Left ventricle myocardium inferior (tissue), 1 donor: ENCODE measurements at regions not wholly inside any gene's neighbourhood (a gene's known extent, or its start where the extent isn't known, plus 50 kb on each side); places are given as distances from the start of the nearest gene placed in this dataset.

Experiments
- DNase-seq: peaks from one replicate; pipeline ENCODE4 v3.0.0-alpha.2; 2020
- H3K27ac ChIP-seq: fragments of 200-600 bp; replicated peaks from 2 replicates; pipeline ENCODE4 v1.8.0; 2021
- H3K27me3 ChIP-seq: fragments of 200-600 bp; 2 replicates; pipeline ENCODE4 v1.8.0; 2021; ENCODE audit warnings: low read depth
- H3K36me3 ChIP-seq: fragments of 200-600 bp; 2 replicates; pipeline ENCODE4 v1.8.0; 2021
- H3K4me1 ChIP-seq: fragments of 200-600 bp; 2 replicates; pipeline ENCODE4 v1.8.0; 2021
- H3K4me3 ChIP-seq: fragments of 200-600 bp; 2 replicates; pipeline ENCODE4 v1.8.0; 2021; ENCODE audit warnings: mild to moderate bottlenecking, moderate library complexity
- H3K9me3 ChIP-seq: fragments of 200-600 bp; replicated peaks from 2 replicates; pipeline ENCODE4 v1.8.0; 2021
- intact Hi-C: fragments of 100-400 bp; cut with micrococcal nuclease; formaldehyde crosslinking; loops from one replicate; pipeline ENCODE4 v1.11.0; 2022
- TF ChIP-seq, protein P1 (sequence below): fragments of 200-600 bp; IDR thresholded peaks from 2 replicates; pipeline ENCODE4 v1.8.0; 2021; ENCODE audit warnings: antibody characterized with exemption, mild to moderate bottlenecking, borderline replicate concordance
- donor health status: DM: no; HTN: yes; CAD: no; lungs with severe emphysema.

GRCh38 chr3:80308637-80309036, 540.8 kb upstream of the ROBO1 start:
- TF ChIP-seq, protein P1, sequence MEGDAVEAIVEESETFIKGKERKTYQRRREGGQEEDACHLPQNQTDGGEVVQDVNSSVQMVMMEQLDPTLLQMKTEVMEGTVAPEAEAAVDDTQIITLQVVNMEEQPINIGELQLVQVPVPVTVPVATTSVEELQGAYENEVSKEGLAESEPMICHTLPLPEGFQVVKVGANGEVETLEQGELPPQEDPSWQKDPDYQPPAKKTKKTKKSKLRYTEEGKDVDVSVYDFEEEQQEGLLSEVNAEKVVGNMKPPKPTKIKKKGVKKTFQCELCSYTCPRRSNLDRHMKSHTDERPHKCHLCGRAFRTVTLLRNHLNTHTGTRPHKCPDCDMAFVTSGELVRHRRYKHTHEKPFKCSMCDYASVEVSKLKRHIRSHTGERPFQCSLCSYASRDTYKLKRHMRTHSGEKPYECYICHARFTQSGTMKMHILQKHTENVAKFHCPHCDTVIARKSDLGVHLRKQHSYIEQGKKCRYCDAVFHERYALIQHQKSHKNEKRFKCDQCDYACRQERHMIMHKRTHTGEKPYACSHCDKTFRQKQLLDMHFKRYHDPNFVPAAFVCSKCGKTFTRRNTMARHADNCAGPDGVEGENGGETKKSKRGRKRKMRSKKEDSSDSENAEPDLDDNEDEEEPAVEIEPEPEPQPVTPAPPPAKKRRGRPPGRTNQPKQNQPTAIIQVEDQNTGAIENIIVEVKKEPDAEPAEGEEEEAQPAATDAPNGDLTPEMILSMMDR = no peak
- no peak overlapping the region for H3K4me3 ChIP-seq
- no peak overlapping the region for H3K27ac ChIP-seq
- no peaks in the 10 kb centered on the region for H3K4me1 ChIP-seq
- no peak for DNase-seq
- no peaks in the 10 kb centered on the region for H3K36me3 ChIP-seq
- H3K9me3 ChIP-seq = no peaks in the 10 kb centered on the region
- no peaks in the 10 kb centered on the region for H3K27me3 ChIP-seq
- intact Hi-C loops = no loop called here

GRCh38 chr3:80307844-80308243, 540.0 kb upstream of the ROBO1 start:
- Histone ChIP-seq H3K9me3 (no peaks in the 10 kb centered on the region), H3K36me3 (no peaks in the 10 kb centered on the region), H3K4me3 (no peak overlapping the region), H3K27me3 (no peaks in the 10 kb centered on the region), H3K4me1 (no peaks in the 10 kb centered on the region), H3K27ac (no peak overlapping the region)
- DNase-seq = no peak
- intact Hi-C loops = no loop called here
- TF ChIP-seq, protein P1 = no peak

DNA sequence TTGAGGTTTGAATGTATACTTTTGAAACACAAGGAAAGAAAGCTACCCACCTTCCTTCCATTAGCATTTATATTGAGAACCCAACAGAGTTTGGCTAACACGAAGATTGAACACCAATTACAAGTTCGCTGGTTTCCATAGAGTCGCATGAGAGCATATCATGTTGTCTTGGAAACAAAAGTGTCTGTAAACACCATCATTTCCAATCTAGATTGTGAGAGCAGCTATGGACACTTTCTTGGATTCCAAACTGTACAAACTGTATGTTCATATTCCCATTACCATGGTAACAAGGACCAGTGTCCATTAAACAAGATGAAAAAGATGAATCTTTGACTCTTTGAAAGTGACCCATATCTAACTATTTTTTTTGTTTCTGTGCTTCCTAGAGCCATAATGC, 529.9 kb upstream of the ROBO1 start:
- no peak overlapping the region for H3K27ac ChIP-seq
- intact Hi-C loops = no loop called here
- H3K4me3 ChIP-seq = no peak overlapping the region
- H3K9me3 ChIP-seq = peaks cover 10% of the 10 kb centered on the region
- no peaks in the 10 kb centered on the region for H3K4me1 ChIP-seq
- DNase-seq = no peak
- H3K27me3 ChIP-seq = no peaks in the 10 kb centered on the region
- H3K36me3 ChIP-seq = no peaks in the 10 kb centered on the region
- TF ChIP-seq, protein P1 = no peak

GRCh38 chr3:80285388-80285787, 517.6 kb upstream of the ROBO1 start:
- no peaks in the 10 kb centered on the region for H3K27me3 ChIP-seq
- H3K9me3 ChIP-seq = peaks cover 6% of the 10 kb centered on the region
- no peaks in the 10 kb centered on the region for H3K36me3 ChIP-seq
- no peak overlapping the region for H3K4me3 ChIP-seq
- intact Hi-C loops = no loop called here
- no peak overlapping the region for H3K27ac ChIP-seq
- TF ChIP-seq, protein P1 = no peak
- H3K4me1 ChIP-seq = no peaks in the 10 kb centered on the region
- no peak for DNase-seq

DNA sequence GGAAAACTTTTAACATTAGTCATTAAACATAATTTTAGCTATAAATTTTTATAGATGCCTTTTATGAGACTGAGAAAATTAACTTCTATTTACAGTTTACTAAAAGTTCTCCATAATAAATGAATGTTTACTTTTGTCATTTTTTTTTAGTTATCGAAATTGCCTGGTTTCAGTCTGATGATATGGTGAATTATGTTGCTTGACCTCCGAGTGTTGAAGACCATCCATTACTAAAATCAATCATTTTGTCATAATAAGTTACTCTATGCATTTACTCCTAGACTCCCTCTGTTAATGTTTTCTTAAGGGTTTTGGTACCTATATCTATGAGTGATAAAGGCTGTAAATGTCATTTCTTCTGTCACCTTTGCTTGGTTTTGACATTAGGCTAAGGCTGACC, 516.0 kb upstream of the ROBO1 start:
- intact Hi-C loops = no loop called here
- no peak overlapping the region for H3K27ac ChIP-seq
- no peaks in the 10 kb centered on the region for H3K4me1 ChIP-seq
- H3K36me3 ChIP-seq = no peaks in the 10 kb centered on the region
- TF ChIP-seq, protein P1 = no peak
- no peaks in the 10 kb centered on the region for H3K27me3 ChIP-seq
- H3K9me3 ChIP-seq = peaks cover 7% of the 10 kb centered on the region
- DNase-seq = no peak
- H3K4me3 ChIP-seq = no peak overlapping the region

- no peak overlapping the region for H3K4me3 ChIP-seq
- intact Hi-C loops = no loop called here
- TF ChIP-seq, protein P1 = no peak
- H3K36me3 ChIP-seq = no peaks in the 10 kb centered on the region
- peaks cover 8% of the 10 kb centered on the region for H3K9me3 ChIP-seq
- no peak overlapping the region for H3K27ac ChIP-seq
- no peaks in the 10 kb centered on the region for H3K27me3 ChIP-seq
- DNase-seq = no peak
- no peaks in the 10 kb centered on the region for H3K4me1 ChIP-seq
Measured at GRCh38 chr3:80278056-80278455, 510.3 kb upstream of the ROBO1 start.
